ENCODE measurements at regions not wholly inside any gene's neighbourhood (a gene's known extent, or its start where the extent isn't known, plus 50 kb on each side); places are given as distances from the start of the nearest gene placed in this dataset.

DNA sequence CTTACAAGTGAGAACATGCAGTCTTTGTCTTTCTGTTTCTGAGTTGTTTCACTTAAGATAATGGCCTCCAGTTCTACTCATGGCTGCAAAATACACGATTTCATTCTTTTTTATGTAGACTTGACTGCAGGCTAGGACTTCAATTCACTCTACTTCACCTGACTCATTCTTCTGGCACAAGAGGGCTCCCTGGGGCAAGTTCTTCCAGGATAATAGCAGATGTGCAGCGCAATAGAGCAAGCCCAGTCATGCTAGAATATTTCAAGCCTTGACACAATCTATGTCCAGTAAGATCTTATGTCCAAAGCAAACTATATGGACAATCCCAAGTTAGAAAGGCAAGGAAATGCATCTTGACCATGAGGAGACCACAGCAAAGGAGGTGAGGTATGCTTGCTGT is 211.7 kb upstream of the GADL1 start:
- TF ChIP-seq GATA3 (IDR thresholded peaks at IDR 0.05; ENCODE audit: low read depth, low read length) (no peak), GATA2 (IDR thresholded peaks at IDR 0.05; ENCODE audit: low read depth, low read length) (no peak)

Data from SH-SY5Y (cell line).